Effector memory CD8-positive, alpha-beta T cell (primary cell): ENCODE measurements at regions not wholly inside any gene's neighbourhood (a gene's known extent, or its start where the extent isn't known, plus 50 kb on each side); places are given as distances from the start of the nearest gene placed in this dataset.
A peak's percentile ranks its signal among the peaks of the same experiment; 100 is the strongest.

Experiments used
- ATAC-seq: fragments of 150-1000 bp; cut with Tn5 transposase; replicated peaks from 2 replicates; pipeline ENCODE4 v1.10.0; 2021; ENCODE audit warnings: mild to moderate bottlenecking, moderate library complexity
- DNase-seq, 3 experiments: peaks; one replicate each; pipeline ENCODE4 v3.0.0; 2021
- H3K27ac Mint-ChIP-seq, 2 donors: one replicate each; pipeline ENCODE4 v1.8.0; 2022; ENCODE audit warnings: mild to moderate bottlenecking in 2 of 2, mixed read lengths in 2 of 2, moderate library complexity in 2 of 2
- H3K27me3 Mint-ChIP-seq, 2 donors: one replicate each; pipeline ENCODE4 v1.8.0; 2022; ENCODE audit warnings: mixed read lengths in 2 of 2
- H3K36me3 Mint-ChIP-seq: one replicate; pipeline ENCODE4 v1.8.0; 2022; ENCODE audit warnings: mild to moderate bottlenecking, moderate library complexity, mixed read lengths; ENCODE audit not compliant: insufficient read depth
- H3K4me1 Mint-ChIP-seq, 2 donors: one replicate each; pipeline ENCODE4 v1.8.0; 2022; ENCODE audit warnings: low read depth in 2 of 2, mixed read lengths in 2 of 2
- H3K4me3 Mint-ChIP-seq, 2 donors: one replicate each; pipeline ENCODE4 v1.8.0; 2022; ENCODE audit warnings: mild to moderate bottlenecking in 2 of 2, mixed read lengths in 2 of 2, moderate library complexity in 2 of 2
- H3K9me3 Mint-ChIP-seq, 2 donors: one replicate each; pipeline ENCODE4 v1.8.0; 2022; ENCODE audit warnings: mixed read lengths in 2 of 2

- Mint-ChIP-seq H3K4me3 (no peak overlapping the region), H3K27ac (no peak overlapping the region), H3K36me3 (no peaks in the 10 kb centered on the region), H3K9me3 (no peaks in the 10 kb centered on the region), H3K27me3 (no peaks in the 10 kb centered on the region), H3K4me1 (no peaks in the 10 kb centered on the region)
- DNase-seq (no peak), ATAC-seq (no peak)
Observed at GRCh38 chr3:104561324-104561723, 805.4 kb upstream of the ALCAM start.

GRCh38 chr3:104564045-104564643, 802.6 kb upstream of the ALCAM start:
- Mint-ChIP-seq H3K9me3 (no peaks in the 10 kb centered on the region), H3K27me3 (no peaks in the 10 kb centered on the region), H3K4me3 (no peak overlapping the region), H3K36me3 (no peaks in the 10 kb centered on the region), H3K27ac (no peak overlapping the region), H3K4me1 (no peaks in the 10 kb centered on the region)
- ATAC-seq (peak; percentile 56), DNase-seq (peak; percentile 43 to 55 (median 53))

GRCh38 chr3:104566054-104566453, 800.7 kb upstream of the ALCAM start:
- no peak for ATAC-seq
- Mint-ChIP-seq H3K4me1 (no peaks in the 10 kb centered on the region), H3K4me3 (no peak overlapping the region), H3K9me3 (no peaks in the 10 kb centered on the region), H3K36me3 (no peaks in the 10 kb centered on the region), H3K27ac (no peak overlapping the region), H3K27me3 (no peaks in the 10 kb centered on the region)
- no peak for DNase-seq

- Mint-ChIP-seq H3K4me1 (no peaks in the 10 kb centered on the region), H3K4me3 (no peak overlapping the region), H3K36me3 (peaks cover 2% of the 10 kb centered on the region), H3K27me3 (peaks cover 0 to 6% of the 10 kb centered on the region in 2 donors), H3K9me3 (peaks cover 0 to 6% of the 10 kb centered on the region in 2 donors), H3K27ac (no peak overlapping the region)
- ATAC-seq (no peak), DNase-seq (no peak)
Observed at GRCh38 chr3:104575634-104576033, 791.1 kb upstream of the ALCAM start.

GRCh38 chr3:104578558-104578957, 788.2 kb upstream of the ALCAM start:
- Mint-ChIP-seq H3K36me3 (peaks cover 2% of the 10 kb centered on the region), H3K4me1 (no peaks in the 10 kb centered on the region), H3K4me3 (no peak overlapping the region), H3K27ac (no peak overlapping the region), H3K9me3 (peaks cover 0 to 6% of the 10 kb centered on the region in 2 donors), H3K27me3 (peaks cover 0 to 6% of the 10 kb centered on the region in 2 donors)
- ATAC-seq (no peak), DNase-seq (no peak)

- Mint-ChIP-seq H3K36me3 (no peaks in the 10 kb centered on the region), H3K4me3 (no peak overlapping the region), H3K27me3 (peaks cover 0 to 4% of the 10 kb centered on the region in 2 donors), H3K9me3 (peaks cover 0 to 3% of the 10 kb centered on the region in 2 donors), H3K4me1 (no peaks in the 10 kb centered on the region), H3K27ac (no peak overlapping the region)
- no peak for ATAC-seq
- DNase-seq = no peak
Observed at GRCh38 chr3:104582092-104582491, 784.6 kb upstream of the ALCAM start.

GRCh38 chr3:104584682-104585081, 782.0 kb upstream of the ALCAM start:
- H3K27ac Mint-ChIP-seq = no peak overlapping the region
- H3K4me1 Mint-ChIP-seq = no peaks in the 10 kb centered on the region
- ATAC-seq (no peak), DNase-seq (no peak)
- H3K27me3 Mint-ChIP-seq = peaks cover 0 to 12% of the 10 kb centered on the region in 2 donors
- no peaks in the 10 kb centered on the region for H3K36me3 Mint-ChIP-seq
- no peak overlapping the region for H3K4me3 Mint-ChIP-seq
- H3K9me3 Mint-ChIP-seq = no peaks in the 10 kb centered on the region

GRCh38 chr3:104586344-104586743, 780.4 kb upstream of the ALCAM start:
- ATAC-seq = no peak
- Mint-ChIP-seq H3K9me3 (no peaks in the 10 kb centered on the region), H3K36me3 (no peaks in the 10 kb centered on the region), H3K27me3 (peaks cover 0 to 12% of the 10 kb centered on the region in 2 donors), H3K4me3 (no peak overlapping the region), H3K27ac (no peak overlapping the region), H3K4me1 (no peaks in the 10 kb centered on the region)
- DNase-seq = no peak

GRCh38 chr3:104588442-104588841, 778.3 kb upstream of the ALCAM start:
- Mint-ChIP-seq H3K4me1 (no peaks in the 10 kb centered on the region), H3K27me3 (peaks cover 0 to 12% of the 10 kb centered on the region in 2 donors), H3K9me3 (no peaks in the 10 kb centered on the region), H3K36me3 (no peaks in the 10 kb centered on the region), H3K4me3 (no peak overlapping the region), H3K27ac (no peak overlapping the region)
- no peak for ATAC-seq
- no peak for DNase-seq

- H3K9me3 Mint-ChIP-seq = no peaks in the 10 kb centered on the region
- no peaks in the 10 kb centered on the region for H3K36me3 Mint-ChIP-seq
- peaks cover 0 to 8% of the 10 kb centered on the region in 2 donors for H3K27me3 Mint-ChIP-seq
- H3K4me3 Mint-ChIP-seq = no peak overlapping the region
- H3K27ac Mint-ChIP-seq = no peak overlapping the region
- DNase-seq (no peak), ATAC-seq (no peak)
- H3K4me1 Mint-ChIP-seq = no peaks in the 10 kb centered on the region
Observed at GRCh38 chr3:104591776-104592175, 774.9 kb upstream of the ALCAM start.

GRCh38 chr3:104594491-104594890, 772.2 kb upstream of the ALCAM start:
- Mint-ChIP-seq H3K27me3 (no peaks in the 10 kb centered on the region), H3K36me3 (no peaks in the 10 kb centered on the region), H3K4me3 (no peak overlapping the region), H3K4me1 (no peaks in the 10 kb centered on the region), H3K27ac (no peak overlapping the region), H3K9me3 (no peaks in the 10 kb centered on the region)
- ATAC-seq (no peak), DNase-seq (no peak)

GRCh38 chr3:104596054-104596453, 770.7 kb upstream of the ALCAM start:
- no peaks in the 10 kb centered on the region for H3K4me1 Mint-ChIP-seq
- ATAC-seq (no peak), DNase-seq (no peak)
- H3K36me3 Mint-ChIP-seq = no peaks in the 10 kb centered on the region
- H3K4me3 Mint-ChIP-seq = no peak overlapping the region
- no peak overlapping the region for H3K27ac Mint-ChIP-seq
- no peaks in the 10 kb centered on the region for H3K9me3 Mint-ChIP-seq
- no peaks in the 10 kb centered on the region for H3K27me3 Mint-ChIP-seq

- Mint-ChIP-seq H3K4me3 (no peak overlapping the region), H3K9me3 (no peaks in the 10 kb centered on the region), H3K27me3 (no peaks in the 10 kb centered on the region), H3K4me1 (no peaks in the 10 kb centered on the region), H3K36me3 (no peaks in the 10 kb centered on the region), H3K27ac (no peak overlapping the region)
- no peak for DNase-seq
- ATAC-seq = peak; percentile 47
Observed at GRCh38 chr3:104596551-104596950, 770.2 kb upstream of the ALCAM start.

- H3K4me3 Mint-ChIP-seq = no peak overlapping the region
- ATAC-seq (no peak), DNase-seq (no peak)
- H3K4me1 Mint-ChIP-seq = no peaks in the 10 kb centered on the region
- H3K27me3 Mint-ChIP-seq = no peaks in the 10 kb centered on the region
- H3K9me3 Mint-ChIP-seq = no peaks in the 10 kb centered on the region
- no peak overlapping the region for H3K27ac Mint-ChIP-seq
- no peaks in the 10 kb centered on the region for H3K36me3 Mint-ChIP-seq
Observed at GRCh38 chr3:104598848-104599511, 767.7 kb upstream of the ALCAM start.
